ENCODE measurements at regions not wholly inside any gene's neighbourhood (a gene's known extent, or its start where the extent isn't known, plus 50 kb on each side); places are given as distances from the start of the nearest gene placed in this dataset.
A peak's percentile ranks its signal among the peaks of the same experiment; 100 is the strongest.

GRCh38 chr3:72133329-72134011 is 348.5 kb upstream of the PROK2 start:
- Histone ChIP-seq H3K36me3 (ENCODE audit: control insufficient read depth in 2 of 4, insufficient read depth in 4 of 4, low read length in 3 of 4) (no peaks in the 10 kb centered on the region), H2AFZ (ENCODE audit: low read length) (no peak overlapping the region), H3K79me1 (ENCODE audit: low read depth, low read length) (no peaks in the 10 kb centered on the region), H3K23ac (ENCODE audit: insufficient read length) (no peak overlapping the region), H3K18ac (ENCODE audit: extremely low read depth, low read length) (no peak overlapping the region), H3K4me3 (ENCODE audit: extremely low read depth in 1 of 4, insufficient read depth in 2 of 4, low read depth in 3 of 4, low read length in 4 of 4) (no peak overlapping the region), H3K4ac (replicated peaks; ENCODE audit: insufficient read length, low read depth, low read length) (no peak overlapping the region), H2BK5ac (ENCODE audit: low read depth, low read length) (no peak overlapping the region), H4K91ac (replicated peaks; ENCODE audit: insufficient read length, low read length) (no peak overlapping the region), H4K20me1 (replicated peaks in 1 of 2; ENCODE audit: control insufficient read depth in 1 of 2, insufficient read depth in 2 of 2, low read length in 2 of 2) (no peaks in the 10 kb centered on the region), H3K4me1 (replicated peaks in 1 of 4; ENCODE audit: control insufficient read depth in 3 of 4, insufficient read depth in 4 of 4, low read length in 3 of 4) (peaks cover 0 to 4% (median 1%) of the 10 kb centered on the region in 4 experiments; a peak in 3 of 7 replicates), H2BK20ac (ENCODE audit: low read length) (no peak overlapping the region), H3K27me3 (replicated peaks in 1 of 4; ENCODE audit: control insufficient read depth in 3 of 4, extremely low read depth in 1 of 4, insufficient read depth in 3 of 4, low read length in 3 of 4) (no peaks in the 10 kb centered on the region; a peak in 1 of 7 replicates), H3K14ac (ENCODE audit: insufficient read length) (no peak overlapping the region), H3K4me2 (ENCODE audit: insufficient read depth in 1 of 2, low read depth in 2 of 2, low read length in 2 of 2) (no peak overlapping the region), H3K79me2 (ENCODE audit: control insufficient read depth in 1 of 2, insufficient read depth in 2 of 2, low read length in 2 of 2) (no peaks in the 10 kb centered on the region), H3K27ac (ENCODE audit: low read depth, low read length) (no peak overlapping the region), H3K23me2 (ENCODE audit: low read depth, low read length) (no peaks in the 10 kb centered on the region), H3K9me3 (ENCODE audit: insufficient read depth in 2 of 2, low read depth in 1 of 2, low read length in 1 of 2) (no peaks in the 10 kb centered on the region), H2BK12ac (ENCODE audit: low read depth, low read length) (no peak overlapping the region), H3K56ac (replicated peaks; ENCODE audit: insufficient read length, low read depth, low read length) (no peak overlapping the region), H4K8ac (ENCODE audit: extremely low read depth, insufficient read depth, low read length) (no peak overlapping the region), H2BK15ac (ENCODE audit: low read length) (no peak overlapping the region), H2BK120ac (replicated peaks; ENCODE audit: low read depth, low read length) (no peak overlapping the region), H4K5ac (ENCODE audit: insufficient read length, low read depth, low read length) (no peak overlapping the region), H3K9ac (replicated peaks in 1 of 4; ENCODE audit: extremely low read depth in 1 of 4, low read depth in 3 of 4, low read length in 3 of 4) (no peak overlapping the region), H2AK5ac (ENCODE audit: low read depth, low read length) (no peak overlapping the region)
- no peak for FAIRE-seq
- DNase-seq (ENCODE audit: low read depth in 1 of 2, low spot score in 2 of 2) = no peak
- TF ChIP-seq KDM4A (IDR thresholded peaks at IDR 0.05; ENCODE audit: low read depth, low read length, severe bottlenecking) (no peak), SIN3A (conservative IDR thresholded peaks at IDR 0.05 in 1 of 2, IDR thresholded peaks at IDR 0.05 in 1 of 2; ENCODE audit: low read depth in 1 of 2, low read length in 2 of 2) (no peak), KDM1A (IDR thresholded peaks at IDR 0.05; ENCODE audit: borderline replicate concordance, low read length) (peak; percentile 11; the same call in 1 of the 2 replicates)
- CTCF ChIA-PET (ENCODE audit: partially characterized antibody) = interaction anchor here (1.2 kb wide), 1 partner anchor 208 kb away, joined by 4 read pairs; no protein-coding TSS in a partner anchor
- POLR2A ChIA-PET (ENCODE audit: partially characterized antibody) = no interaction called here
- 89% methylated on average over 7 of the region's 7 CpGs; no CpG with 5 or more reads in 1 of the 2 experiments for WGBS, 2 experiments (ENCODE audit: extremely low coverage in 1 of 2, insufficient coverage in 1 of 2, insufficient read length in 1 of 2, insufficient replicate concordance in 2 of 2, low coverage in 1 of 2, low lambda C conversion rate in 2 of 2, missing lambda C conversion rate in 1 of 2)

Data from H1 (cell line).